HT1080 (cell line): ENCODE measurements at regions not wholly inside any gene's neighbourhood (a gene's known extent, or its start where the extent isn't known, plus 50 kb on each side); places are given as distances from the start of the nearest gene placed in this dataset.
"Not testable (repeated sequence)": the region's sequence is repeated elsewhere in the genome, so short reads cannot be mapped to it uniquely, and the experiment has no call there.

Source experiments
- DNase-seq: peaks from one replicate; pipeline ENCODE4 v3.0.0-alpha.2; 2015; ENCODE audit warnings: low read depth

- peak; percentile 37 for DNase-seq
These were observed 1180.6 kb downstream of the VRK1 start for GRCh38 chr14:97977651-97978261.

DNA sequence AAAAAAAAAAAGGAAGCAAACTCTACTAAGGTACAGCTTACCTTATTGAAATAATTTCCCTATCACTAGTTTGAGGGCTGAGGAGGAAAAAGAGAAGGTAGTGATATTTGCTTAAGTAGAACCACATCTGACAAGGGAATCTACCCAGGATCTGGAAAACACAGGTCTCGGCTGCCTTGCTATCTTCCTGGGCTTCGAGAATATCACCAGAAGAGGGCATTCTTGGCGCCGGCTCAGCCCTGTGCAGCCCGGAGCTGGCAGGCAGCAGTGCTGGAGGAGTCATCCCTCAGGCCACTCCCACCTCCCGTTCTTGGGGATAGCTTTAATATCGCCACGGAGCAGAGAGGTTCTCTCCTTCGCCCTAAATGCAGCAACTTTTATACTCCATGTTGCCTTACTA lies 1181.2 kb downstream of the VRK1 start:
- DNase-seq = peak; percentile 75

DNA sequence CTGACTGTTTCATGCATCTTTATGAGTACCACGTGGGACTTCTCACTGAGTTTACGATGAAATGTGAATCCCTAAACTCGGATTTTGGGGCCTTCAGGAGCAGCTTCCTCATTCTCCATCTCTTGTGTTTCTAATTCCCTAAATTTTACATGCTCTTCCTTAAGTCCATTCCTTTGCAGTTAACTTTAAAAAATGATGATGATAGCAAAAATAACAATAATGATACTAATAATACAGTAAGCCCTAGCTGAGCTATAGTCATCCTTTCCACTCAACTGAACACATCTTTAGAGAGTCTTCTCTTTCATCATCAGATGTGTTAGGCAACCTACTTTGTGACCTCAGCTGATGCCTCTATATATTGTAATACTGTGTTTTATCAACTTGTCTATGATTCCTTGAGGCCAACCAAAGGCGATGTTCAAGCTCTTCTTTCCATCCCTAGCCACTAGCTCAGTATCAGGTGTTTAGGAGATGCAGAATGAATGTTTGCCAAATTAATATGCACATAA lies 1196.4 kb downstream of the VRK1 start:
- DNase-seq = no peak

GRCh38 chr14:97994020-97994531 lies 1196.9 kb downstream of the VRK1 start:
- DNase-seq = no peak

DNA sequence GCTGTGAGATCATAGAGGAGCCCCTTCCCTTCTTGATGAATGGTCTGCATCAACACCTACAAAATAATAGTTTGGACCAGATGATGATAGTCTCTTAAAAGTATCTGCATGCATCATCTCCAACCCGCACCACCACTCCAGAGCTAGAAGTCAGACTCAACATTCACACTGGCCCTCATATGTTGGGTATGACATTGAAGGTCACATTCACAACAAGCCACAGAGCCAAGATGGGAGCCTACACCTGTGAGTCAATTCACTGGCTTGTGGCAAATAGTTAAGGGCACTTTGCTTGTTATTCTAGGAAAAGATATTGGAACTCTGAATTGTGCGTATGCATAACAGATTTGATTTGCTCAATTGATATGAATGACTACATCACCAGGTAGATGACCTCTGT lies 1197.9 kb downstream of the VRK1 start:
- DNase-seq = no peak

GRCh38 chr14:97995531-97995930 lies 1198.3 kb downstream of the VRK1 start:
- no peak for DNase-seq

GRCh38 chr14:98006008-98006407 lies 1208.8 kb downstream of the VRK1 start:
- no peak for DNase-seq

DNA sequence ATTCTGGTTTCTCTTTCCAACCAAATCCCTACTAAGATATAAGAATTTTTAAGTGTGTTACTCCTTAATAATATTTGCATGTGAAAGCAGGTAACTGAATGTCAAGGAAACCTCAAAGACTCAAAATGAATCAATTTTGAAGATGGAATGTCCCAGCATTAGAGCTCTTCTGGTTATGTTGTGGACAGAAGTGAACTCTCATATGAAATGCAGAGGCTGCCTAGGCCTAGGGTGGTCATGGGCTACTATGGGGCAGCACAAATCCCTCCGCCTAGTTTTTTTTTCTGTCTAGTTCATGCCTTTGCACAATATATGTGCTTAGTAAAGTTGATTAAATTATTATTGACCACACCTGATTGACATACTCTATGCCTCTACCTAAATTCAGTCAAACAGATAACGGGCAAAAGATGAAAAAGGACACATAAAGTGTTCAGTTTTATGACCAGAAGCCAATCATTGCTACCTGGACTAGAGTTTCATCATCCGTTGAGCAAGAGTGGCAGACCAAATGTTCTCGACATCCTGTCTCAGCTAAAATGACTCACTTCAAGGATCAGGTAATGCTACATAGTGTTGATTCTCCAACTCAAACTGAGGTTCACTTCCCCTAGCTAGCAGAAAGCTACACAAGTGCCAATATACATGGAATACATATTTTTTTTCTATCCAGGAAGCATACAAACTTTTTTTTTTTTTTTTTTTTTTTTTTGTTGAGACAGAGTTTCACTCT lies 1211.4 kb downstream of the VRK1 start:
- DNase-seq = peak; percentile 25

GRCh38 chr14:98009177-98009576 lies 1212.0 kb downstream of the VRK1 start:
- not testable (repeated sequence) for DNase-seq

DNA sequence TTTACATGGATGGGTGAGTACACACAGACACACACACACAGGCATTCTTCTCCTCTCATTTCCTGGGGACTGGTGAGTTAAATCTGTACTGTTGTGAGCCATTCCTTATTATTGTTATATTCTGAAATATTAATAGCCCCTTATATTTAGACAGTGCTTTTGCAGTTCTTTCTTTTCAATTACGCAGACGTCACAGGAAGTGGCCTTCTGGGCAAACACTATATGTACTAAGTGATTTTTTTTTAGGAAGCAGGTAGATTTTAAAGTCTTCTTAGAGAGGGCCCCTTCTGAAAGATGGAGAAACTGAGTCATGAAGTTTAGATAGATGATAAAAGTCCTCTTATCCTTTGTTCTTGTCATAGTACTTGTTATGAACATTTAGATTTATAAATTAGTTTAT lies 1213.6 kb downstream of the VRK1 start:
- no peak for DNase-seq

- no peak for DNase-seq
These were observed 1217.9 kb downstream of the VRK1 start for GRCh38 chr14:98014851-98015615.

DNA sequence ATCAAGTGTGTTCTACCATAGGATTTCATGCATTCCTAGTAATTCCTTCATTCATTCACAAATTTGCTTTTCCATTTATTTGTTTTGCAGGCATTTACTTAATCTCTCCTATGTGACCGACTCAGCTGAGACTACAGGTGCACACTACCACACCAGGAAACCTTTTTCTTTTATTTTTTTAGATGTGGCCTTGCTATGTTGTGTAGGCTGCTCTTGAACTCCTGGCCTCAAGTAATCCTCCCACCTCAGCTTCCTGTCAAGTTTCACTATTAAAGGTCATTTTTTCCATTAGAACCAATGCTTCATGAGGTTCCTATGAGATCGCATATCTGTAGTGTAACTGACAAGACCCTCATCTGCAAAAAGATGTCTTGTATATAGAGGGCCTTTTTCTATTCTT lies 1218.7 kb downstream of the VRK1 start:
- no peak for DNase-seq

GRCh38 chr14:98018628-98019027 lies 1221.4 kb downstream of the VRK1 start:
- DNase-seq = no peak

GRCh38 chr14:98022541-98023520 lies 1225.6 kb downstream of the VRK1 start:
- no peak for DNase-seq

GRCh38 chr14:98028162-98028561 lies 1231.0 kb downstream of the VRK1 start:
- DNase-seq = peak; percentile 60

- DNase-seq = no peak
These were observed 1236.6 kb downstream of the BCL11B start for GRCh38 chr14:98035396-98035795.

DNA sequence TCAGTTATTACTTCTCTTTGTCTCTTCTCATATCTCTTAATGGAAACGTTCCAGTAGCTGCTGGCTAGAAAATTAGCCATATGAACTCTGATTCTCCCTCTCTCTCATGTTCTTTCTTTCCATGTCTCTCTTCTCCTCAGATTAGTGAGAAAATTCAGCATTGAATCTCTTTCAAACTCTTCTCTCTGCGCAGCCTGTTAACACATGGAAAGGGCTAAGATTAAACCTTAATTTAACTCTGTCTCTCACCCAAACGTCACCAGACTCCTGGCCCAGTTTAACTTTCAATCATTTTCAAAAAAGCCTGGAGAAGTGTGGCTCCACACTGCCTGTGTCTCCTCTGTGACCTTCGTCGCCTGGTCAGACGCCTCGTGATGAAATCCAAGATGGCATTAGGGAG lies 1234.2 kb downstream of the BCL11B start:
- no peak for DNase-seq

DNA sequence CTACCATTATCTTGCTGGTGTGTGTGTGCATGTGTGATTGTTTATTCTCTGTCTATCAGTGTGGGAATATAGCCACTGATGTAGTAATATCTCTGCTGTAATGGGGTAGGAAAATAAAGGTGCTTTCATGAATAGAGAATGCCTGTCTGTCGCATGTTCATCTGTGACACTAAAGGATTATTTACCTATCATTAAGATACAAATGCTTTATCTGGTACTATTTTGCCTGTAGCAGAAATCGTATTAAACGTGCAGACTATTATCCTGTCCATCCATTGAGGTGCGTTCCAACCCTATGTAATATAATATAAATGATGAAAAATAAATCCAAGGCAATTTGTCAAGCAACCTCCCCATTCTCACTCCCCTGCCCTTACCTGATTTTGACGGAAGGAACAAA lies 1215.1 kb downstream of the BCL11B start:
- no peak for DNase-seq

GRCh38 chr14:98059106-98059505 lies 1212.9 kb downstream of the BCL11B start:
- DNase-seq = no peak

DNA sequence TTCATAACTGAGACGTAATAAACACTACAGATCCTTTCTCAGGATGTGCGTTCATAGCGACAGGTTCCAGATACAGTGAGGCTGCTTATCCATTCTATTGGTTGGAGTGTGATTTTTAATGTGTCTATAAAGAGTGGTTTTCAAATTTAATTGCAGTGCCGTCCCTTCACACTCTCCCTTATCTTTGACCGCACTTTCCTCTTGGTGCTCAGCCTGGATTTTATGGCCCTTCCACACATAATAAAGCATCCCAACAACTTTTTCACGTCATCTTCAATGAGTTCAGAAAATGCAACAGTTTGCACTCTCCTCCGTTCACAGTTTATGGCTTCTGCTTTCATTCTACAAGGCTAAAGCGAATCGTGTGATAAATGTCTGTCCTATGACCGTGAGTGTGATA lies 1209.9 kb downstream of the BCL11B start:
- no peak for DNase-seq

DNA sequence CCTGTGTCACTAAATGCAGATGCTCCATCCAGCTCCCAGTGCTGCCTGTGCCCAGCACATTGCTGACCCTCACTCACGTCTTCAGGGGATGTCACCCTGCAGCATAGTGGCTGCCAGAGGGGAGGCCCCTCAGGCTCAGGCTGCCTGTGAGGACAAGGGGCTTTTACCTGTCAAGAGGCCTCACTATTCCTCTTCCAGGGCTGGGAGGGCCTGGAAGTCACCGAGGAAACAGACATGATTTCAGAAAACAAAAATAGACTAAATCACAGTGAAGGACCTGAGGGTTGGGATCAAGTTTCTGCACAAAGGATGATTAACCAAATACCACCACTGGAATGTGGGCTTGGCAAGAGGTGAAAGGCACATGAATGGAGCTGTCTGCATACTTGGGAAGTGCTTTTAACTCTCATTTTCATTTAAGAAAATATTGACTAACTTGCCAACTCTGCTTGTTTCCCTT lies 1202.3 kb downstream of the BCL11B start:
- peak; percentile 80 for DNase-seq
